ENCODE measurements at regions not wholly inside any gene's neighbourhood (a gene's known extent, or its start where the extent isn't known, plus 50 kb on each side); places are given as distances from the start of the nearest gene placed in this dataset.

DNA sequence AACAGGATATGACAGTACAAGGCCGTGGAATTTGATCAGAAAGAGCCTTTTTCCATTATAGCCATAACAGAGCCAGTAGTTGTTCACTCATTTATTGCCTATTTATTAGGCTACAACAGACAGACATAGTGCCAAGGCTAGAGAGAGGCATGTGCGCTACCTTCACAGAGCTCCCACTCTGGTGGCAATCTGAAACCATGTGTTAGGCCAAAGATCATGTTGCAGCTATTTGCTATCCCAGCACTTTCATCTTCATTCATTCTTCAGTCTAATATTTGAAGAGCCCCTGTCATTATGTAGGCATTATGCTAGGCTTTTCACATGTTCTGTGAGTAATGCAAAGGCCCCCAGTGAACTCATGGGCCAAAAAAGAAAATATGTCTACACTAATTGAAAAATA lies 404.8 kb downstream of the IGSF11 start:
- TF ChIP-seq, protein P1, sequence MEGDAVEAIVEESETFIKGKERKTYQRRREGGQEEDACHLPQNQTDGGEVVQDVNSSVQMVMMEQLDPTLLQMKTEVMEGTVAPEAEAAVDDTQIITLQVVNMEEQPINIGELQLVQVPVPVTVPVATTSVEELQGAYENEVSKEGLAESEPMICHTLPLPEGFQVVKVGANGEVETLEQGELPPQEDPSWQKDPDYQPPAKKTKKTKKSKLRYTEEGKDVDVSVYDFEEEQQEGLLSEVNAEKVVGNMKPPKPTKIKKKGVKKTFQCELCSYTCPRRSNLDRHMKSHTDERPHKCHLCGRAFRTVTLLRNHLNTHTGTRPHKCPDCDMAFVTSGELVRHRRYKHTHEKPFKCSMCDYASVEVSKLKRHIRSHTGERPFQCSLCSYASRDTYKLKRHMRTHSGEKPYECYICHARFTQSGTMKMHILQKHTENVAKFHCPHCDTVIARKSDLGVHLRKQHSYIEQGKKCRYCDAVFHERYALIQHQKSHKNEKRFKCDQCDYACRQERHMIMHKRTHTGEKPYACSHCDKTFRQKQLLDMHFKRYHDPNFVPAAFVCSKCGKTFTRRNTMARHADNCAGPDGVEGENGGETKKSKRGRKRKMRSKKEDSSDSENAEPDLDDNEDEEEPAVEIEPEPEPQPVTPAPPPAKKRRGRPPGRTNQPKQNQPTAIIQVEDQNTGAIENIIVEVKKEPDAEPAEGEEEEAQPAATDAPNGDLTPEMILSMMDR (IDR thresholded peaks at IDR 0.05), result no peak
- TF ChIP-seq POLR2A (IDR thresholded peaks at IDR 0.05), result no peak

All from lower leg skin (tissue), 3 donors.